GM20000 (cell line): ENCODE measurements at regions not wholly inside any gene's neighbourhood (a gene's known extent, or its start where the extent isn't known, plus 50 kb on each side); places are given as distances from the start of the nearest gene placed in this dataset.

Experiments used
- DNase-seq: peaks from one replicate; pipeline ENCODE4 v3.0.0; 2012; ENCODE audit warnings: low spot score
- CTCF ChIP-seq: IDR thresholded peaks from 2 replicates; pipeline ENCODE4 v1.5.1; 2012; ENCODE audit warnings: mild to moderate bottlenecking, control low read depth; ENCODE audit errors: extremely low read depth, missing control alignments

DNA sequence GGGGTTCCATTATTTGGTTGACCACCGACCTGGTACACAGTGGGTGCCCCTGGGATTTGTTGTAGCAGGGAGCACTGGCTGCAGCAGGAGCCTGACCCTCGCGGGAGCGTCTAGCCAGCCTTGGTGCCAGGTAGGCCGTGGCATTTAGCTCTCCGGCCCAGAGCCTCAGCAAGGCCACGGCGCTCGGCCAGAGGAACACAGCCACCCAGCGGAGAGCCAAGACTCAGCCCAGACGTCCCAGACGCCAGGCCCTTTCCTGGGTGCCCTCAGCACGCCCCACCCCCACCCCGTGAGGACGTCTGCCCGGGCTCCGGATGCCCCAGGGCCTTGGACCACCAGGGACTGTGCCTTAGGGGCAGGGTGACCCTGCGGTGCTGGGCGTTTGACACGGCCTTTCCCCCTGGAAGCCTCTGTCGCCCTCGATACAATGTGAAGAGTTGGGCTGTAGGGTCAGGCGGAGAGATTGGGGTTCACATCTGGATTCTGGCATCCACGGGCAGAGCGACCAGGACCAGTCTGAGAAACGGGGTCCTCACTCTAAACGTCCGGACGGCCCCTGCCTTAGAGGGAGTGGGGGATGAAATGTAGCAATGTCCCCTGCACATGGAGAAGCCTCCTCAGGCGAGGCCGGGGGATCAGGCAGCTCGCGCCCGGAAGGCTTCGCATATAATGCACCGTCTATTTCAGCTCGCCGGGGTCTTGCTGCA is 99.2 kb upstream of the FGF3 start:
- no peak for DNase-seq
- no peak for TF ChIP-seq CTCF

DNA sequence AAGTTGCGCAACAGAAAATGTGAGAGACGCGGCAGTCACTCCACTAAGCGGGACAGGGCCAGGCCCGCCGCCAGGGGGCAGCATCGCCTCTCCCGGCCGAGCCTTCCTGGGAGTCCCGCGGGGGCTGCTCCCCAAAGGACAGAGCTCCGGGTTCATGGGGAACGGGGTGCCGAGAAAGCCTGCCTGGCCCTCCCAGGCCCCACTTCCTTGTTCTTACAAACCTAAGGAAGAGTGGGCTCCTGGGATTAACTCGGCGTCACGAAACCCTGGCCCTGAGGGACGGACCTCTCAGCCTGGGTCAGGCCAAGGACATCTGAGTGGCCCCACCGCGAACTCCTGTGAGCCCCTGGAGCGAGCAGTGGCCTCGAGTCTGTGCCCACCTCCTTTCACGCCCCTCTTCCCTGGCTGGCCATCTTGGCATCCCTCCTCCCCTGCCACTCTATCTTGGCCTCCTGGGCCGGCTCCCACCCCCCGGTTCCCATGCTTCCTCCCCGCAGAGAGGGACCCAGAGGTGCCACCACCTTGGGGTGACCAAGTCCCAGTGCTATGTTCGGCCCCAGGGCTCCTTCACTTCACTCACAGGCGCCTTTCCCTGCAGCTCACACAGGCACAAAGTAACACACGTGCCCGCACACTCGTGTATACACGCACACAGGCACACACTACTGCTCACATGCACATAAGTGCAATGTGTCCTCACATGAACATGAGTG is 99.9 kb upstream of the FGF3 start:
- DNase-seq: peak; percentile 76
- peak; percentile 88 for TF ChIP-seq CTCF

GRCh38 chr11:69919659-69920344 is 100.6 kb upstream of the FGF3 start:
- no peak for DNase-seq
- TF ChIP-seq CTCF: no peak

GRCh38 chr11:69920345-69921127 is 101.3 kb upstream of the FGF3 start:
- DNase-seq: no peak
- no peak for TF ChIP-seq CTCF

GRCh38 chr11:69921128-69922014 is 102.2 kb upstream of the FGF3 start:
- no peak for DNase-seq
- TF ChIP-seq CTCF: no peak

GRCh38 chr11:69922015-69922595 is 102.9 kb upstream of the FGF3 start:
- no peak for TF ChIP-seq CTCF
- no peak for DNase-seq
